GM12878 (cell line): ENCODE measurements at regions not wholly inside any gene's neighbourhood (a gene's known extent, or its start where the extent isn't known, plus 50 kb on each side); places are given as distances from the start of the nearest gene placed in this dataset.

Experiments used
- ATAC-seq: fragments of 200-7000 bp; cut with Tn5 transposase; 3 replicates; pipeline ENCODE4 v1.9.1; 2020; ENCODE audit warnings: mild to moderate bottlenecking, moderate library complexity
- BruUV-seq: library from RNA; stranded (reverse); fragments of 400-500 nt; replicated peaks from 2 replicates; lab custom pipeline; 2021; lab: Mats Ljungman, UMichigan
- CTCF ChIA-PET: fragments of 300-600 bp; sonication (Branson Sonifier 250); formaldehyde crosslinking; extraction: SDS; loops from one replicate; lab custom pipeline; 2021; ENCODE audit warnings: inconsistent platforms; lab: Yijun Ruan, JAX
- POLR2A ChIA-PET: fragments of 350-600 bp; formaldehyde crosslinking; extraction: SDS; loops from one replicate; lab custom pipeline; 2021; ENCODE audit warnings: inconsistent platforms; lab: Charles Lee
- RAD21 ChIA-PET: fragments of 300-600 bp; sonication (Branson Sonifier 250); formaldehyde crosslinking; loops from one replicate; lab custom pipeline; 2023; ENCODE audit warnings: antibody characterized with exemption; ENCODE audit not compliant: unreplicated experiment; lab: Charles Lee
- SMC1A ChIA-PET: fragments of 300-600 bp; sonication (Branson Sonifier 250); formaldehyde crosslinking; loops from one replicate; lab custom pipeline; 2023; ENCODE audit not compliant: unreplicated experiment, uncharacterized antibody; lab: Charles Lee
- DNase-seq: peaks from one replicate; pipeline ENCODE4 v3.0.0-alpha.2; 2011; ENCODE audit warnings: low read depth, low spot score
- FAIRE-seq: peaks from 3 replicates; lab custom pipeline; 2011; peaks lifted over from hg19 to GRCh38; lab: Jason Lieb, UNC
- H2AFZ ChIP-seq: 2 replicates; pipeline ENCODE4 v1.6.0; 2011; ENCODE audit warnings: low read depth, low read length, control low read depth; ENCODE audit not compliant: control insufficient read depth
- H3K27ac ChIP-seq: 2 replicates; pipeline ENCODE4 v1.5.1; 2011; ENCODE audit warnings: control low read depth; ENCODE audit not compliant: control insufficient read depth, insufficient read depth
- H3K27me3 ChIP-seq, 2 experiments: replicated peaks in 1 of 2; 2 replicates each; pipeline versions ENCODE4 v1.6.0 to v1.6.1; 2011; ENCODE audit warnings: low read length in 1 of 2; ENCODE audit not compliant: control insufficient read depth in 2 of 2, insufficient read depth in 2 of 2
- H3K36me3 ChIP-seq, 2 experiments: 2 replicates each; pipeline ENCODE4 v1.5.1; 2011; ENCODE audit warnings: low read length in 1 of 2; ENCODE audit not compliant: control insufficient read depth in 2 of 2, insufficient read depth in 2 of 2
- H3K4me1 ChIP-seq: 2 replicates; pipeline ENCODE4 v1.6.1; 2011; ENCODE audit warnings: mild to moderate bottlenecking, low read length, moderate library complexity, mixed read lengths; ENCODE audit not compliant: control insufficient read depth, insufficient read depth
- H3K4me2 ChIP-seq: 2 replicates; pipeline ENCODE4 v1.6.0; 2011; ENCODE audit warnings: control low read depth; ENCODE audit not compliant: control insufficient read depth, insufficient read depth
- H3K4me3 ChIP-seq: fragments of 200-600 bp; sonication (generic); 2 replicates; pipeline ENCODE4 v1.5.1; 2016
- H3K79me2 ChIP-seq: 2 replicates; pipeline ENCODE4 v1.6.0; 2011; ENCODE audit warnings: low read length; ENCODE audit not compliant: control insufficient read depth, insufficient read depth
- H3K9ac ChIP-seq: 2 replicates; pipeline ENCODE4 v1.8.0; 2011; ENCODE audit warnings: low read length, control low read depth, mixed read lengths; ENCODE audit not compliant: control insufficient read depth, insufficient read depth
- H3K9me3 ChIP-seq: replicated peaks from 3 replicates; pipeline ENCODE4 v1.5.1; 2011; ENCODE audit warnings: mild to moderate bottlenecking, low read length; ENCODE audit not compliant: control insufficient read depth, insufficient read depth
- H4K20me1 ChIP-seq: 2 replicates; pipeline ENCODE4 v1.6.0; 2011; ENCODE audit not compliant: control insufficient read depth, insufficient read depth
- ATF3 ChIP-seq: IDR thresholded peaks from 2 replicates; pipeline ENCODE4 v1.6.1; 2011; ENCODE audit warnings: low read depth, mild to moderate bottlenecking, low read length, moderate library complexity, borderline replicate concordance; ENCODE audit errors: extremely low read depth
- BHLHE40 ChIP-seq, 2 experiments: fragments of 450-650 bp in 1 of 2; IDR thresholded peaks; 2 replicates each; pipeline ENCODE4 v1.6.1; 2011 to 2017; ENCODE audit warnings: low read depth in 2 of 2, borderline replicate concordance in 1 of 2, improper control_type of control experiment in 1 of 2, low read length in 1 of 2, mild to moderate bottlenecking in 1 of 2
- E4F1 ChIP-seq: fragments of 450-650 bp; IDR thresholded peaks from 2 replicates; pipeline ENCODE4 v1.6.1; 2018; ENCODE audit warnings: borderline replicate concordance, mild to moderate bottlenecking; ENCODE audit not compliant: partially characterized antibody
- ESRRA ChIP-seq: IDR thresholded peaks from 2 replicates; pipeline ENCODE4 v1.6.1; 2012; ENCODE audit warnings: mild to moderate bottlenecking, low read length, improper control_type of control experiment
- EZH2 ChIP-seq: IDR thresholded peaks from 2 replicates; pipeline ENCODE4 v1.6.1; 2012; ENCODE audit warnings: low read depth, mild to moderate bottlenecking, control low read depth, inconsistent platforms, low read length, borderline replicate concordance; ENCODE audit not compliant: control insufficient read depth
- IKZF1 ChIP-seq: fragments of 450-650 bp; conservative IDR thresholded peaks from 2 replicates; pipeline ENCODE4 v1.6.1; 2017; ENCODE audit warnings: antibody characterized with exemption, mild to moderate bottlenecking
- IRF4 ChIP-seq: IDR thresholded peaks from 2 replicates; pipeline ENCODE4 v1.6.1; 2011; ENCODE audit warnings: low read depth, low read length
- IRF5 ChIP-seq: fragments of 450-650 bp; IDR thresholded peaks from 2 replicates; pipeline ENCODE4 v1.6.1; 2017; ENCODE audit warnings: borderline replicate concordance
- JUNB ChIP-seq: IDR thresholded peaks from 2 replicates; pipeline ENCODE4 v1.6.1; 2016; ENCODE audit warnings: antibody characterized with exemption, mild to moderate bottlenecking
- NR2F1 ChIP-seq: fragments of 450-650 bp; conservative IDR thresholded peaks from 2 replicates; pipeline ENCODE4 v1.6.1; 2017; ENCODE audit warnings: mild to moderate bottlenecking
- PAX5 ChIP-seq: IDR thresholded peaks from 2 replicates; pipeline ENCODE4 v1.6.1; 2011; ENCODE audit warnings: low read depth, low read length, borderline replicate concordance
- PKNOX1 ChIP-seq: fragments of 450-650 bp; IDR thresholded peaks from 2 replicates; pipeline ENCODE4 v1.6.1; 2016; ENCODE audit warnings: mild to moderate bottlenecking
- POLR2AphosphoS2 ChIP-seq: IDR thresholded peaks from 2 replicates; pipeline ENCODE4 v1.6.1; 2011; ENCODE audit warnings: low read depth, mild to moderate bottlenecking, low read length, improper control_type of control experiment, moderate library complexity
- SUPT20H ChIP-seq: IDR thresholded peaks from 2 replicates; pipeline ENCODE4 v1.6.1; 2011; ENCODE audit warnings: low read depth, mild to moderate bottlenecking, low read length, moderate library complexity, borderline replicate concordance; ENCODE audit not compliant: control insufficient read depth
- TCF12 ChIP-seq: IDR thresholded peaks from 2 replicates; pipeline ENCODE4 v1.6.1; 2011; ENCODE audit warnings: low read depth, mild to moderate bottlenecking, low read length
- WGBS: methylation state at CpG from one replicate; pipeline ENCODE4 v1.1.6; 2016; ENCODE audit warnings: low lambda C conversion rate; ENCODE audit not compliant: insufficient replicate concordance, insufficient coverage; ENCODE audit errors: missing lambda C conversion rate; 5-methylcytosine and 5-hydroxymethylcytosine counted together
- in situ Hi-C: fragments of 300-500 bp; cut with MboI; formaldehyde crosslinking; loops from 9 replicates; pipeline ENCODE4 v1.14.3; 2018; ENCODE audit warnings: mixed read lengths
- intact Hi-C: fragments of 100-400 bp; cut with micrococcal nuclease; formaldehyde crosslinking; loops from one replicate; pipeline ENCODE4 v1.14.2; 2022; ENCODE audit not compliant: unreplicated experiment

- SMC1A ChIA-PET: interaction anchor here (1.1 kb wide), 1 partner anchor 256 kb away, joined by 3 read pairs; no protein-coding TSS in a partner anchor
- CTCF ChIA-PET: no interaction called here
- POLR2A ChIA-PET: no interaction called here
- H2AFZ ChIP-seq: no peak overlapping the region
- no peak for TF ChIP-seq EZH2
- no peak for TF ChIP-seq PKNOX1
- TF ChIP-seq BHLHE40 (IDR thresholded peaks at IDR 0.05; ENCODE audit: borderline replicate concordance in 1 of 2, low read depth in 2 of 2, low read length in 1 of 2): no peak
- no peak for TF ChIP-seq POLR2AphosphoS2
- TF ChIP-seq JUNB: no peak
- no peak for TF ChIP-seq ESRRA
- no peak for TF ChIP-seq E4F1
- no peak for TF ChIP-seq NR2F1
- no peak for TF ChIP-seq IKZF1
- TF ChIP-seq TCF12: no peak
- TF ChIP-seq IRF5: no peak
- TF ChIP-seq SUPT20H: no peak
- no peak for TF ChIP-seq IRF4
- no peak for TF ChIP-seq ATF3
- TF ChIP-seq PAX5: no peak
- TF ChIP-seq, all 136 proteins: peak for 0
- Histone ChIP-seq H3K79me2 (no peaks in the 10 kb centered on the region), H3K27me3 (no peaks in the 10 kb centered on the region; a peak in 1 of 4 replicates), H3K4me1 (no peaks in the 10 kb centered on the region), H4K20me1 (no peaks in the 10 kb centered on the region; the same call in 1 of the 2 replicates), H3K27ac (no peak overlapping the region), H3K9me3 (no peaks in the 10 kb centered on the region), H3K9ac (no peak overlapping the region), H3K36me3 (no peaks in the 10 kb centered on the region), H3K4me2 (no peak overlapping the region), H3K4me3 (no peak overlapping the region)
- RAD21 ChIA-PET: no interaction called here
- no peak for ATAC-seq
- DNase-seq: no peak
- 14% methylated on average over 2 of the region's 2 CpGs for WGBS
- intact Hi-C loops: no loop called here
- BruUV-seq: no TSS peak
- FAIRE-seq: no peak
- in situ Hi-C loops: no loop called here
Observed at GRCh38 chr11:15605094-15605493, 490.4 kb downstream of the INSC start.
